ENCODE measurements at regions not wholly inside any gene's neighbourhood (a gene's known extent, or its start where the extent isn't known, plus 50 kb on each side); places are given as distances from the start of the nearest gene placed in this dataset.
"Not testable (repeated sequence)": the region's sequence is repeated elsewhere in the genome, so short reads cannot be mapped to it uniquely, and the experiment has no call there.

- DNase-seq: no peak
Measured at GRCh38 chr1:182192215-182192614, 130.7 kb upstream of the ZNF648 start.

- DNase-seq: no peak
Measured at GRCh38 chr1:182191381-182192115, 130.0 kb upstream of the ZNF648 start.

- no peak for DNase-seq
Measured at GRCh38 chr1:182189535-182190066, 128.1 kb upstream of the ZNF648 start.

GRCh38 chr1:182186757-182187146 lies 125.2 kb upstream of the ZNF648 start:
- no peak for DNase-seq

- no peak for DNase-seq
Measured at GRCh38 chr1:182185842-182186756, 124.6 kb upstream of the ZNF648 start.

- no peak for DNase-seq
Measured at GRCh38 chr1:182185136-182185535, 123.6 kb upstream of the ZNF648 start.

GRCh38 chr1:182183606-182184005 lies 122.1 kb upstream of the ZNF648 start:
- no peak for DNase-seq

- no peak for DNase-seq
Measured at GRCh38 chr1:182182311-182182710, 120.8 kb upstream of the ZNF648 start.

- DNase-seq: no peak
Measured at GRCh38 chr1:182181167-182181572, 119.7 kb upstream of the ZNF648 start.

- DNase-seq: no peak
Measured at GRCh38 chr1:182175361-182175931, 113.9 kb upstream of the ZNF648 start.

GRCh38 chr1:182174513-182174855 lies 113.0 kb upstream of the ZNF648 start:
- DNase-seq: no peak

- no peak for DNase-seq
Measured at GRCh38 chr1:182173808-182174512, 112.4 kb upstream of the ZNF648 start.

- no peak for DNase-seq
Measured at GRCh38 chr1:182172699-182173098, 111.2 kb upstream of the ZNF648 start.

GRCh38 chr1:182170891-182171461 lies 109.5 kb upstream of the ZNF648 start:
- no peak for DNase-seq

- no peak for DNase-seq
Measured at GRCh38 chr1:182169203-182169602, 107.7 kb upstream of the ZNF648 start.

- DNase-seq: no peak
Measured at GRCh38 chr1:182166750-182167149, 105.2 kb upstream of the ZNF648 start.

- no peak for DNase-seq
Measured at GRCh38 chr1:182166321-182166720, 104.8 kb upstream of the ZNF648 start.

GRCh38 chr1:182164273-182164672 lies 102.8 kb upstream of the ZNF648 start:
- DNase-seq: no peak

GRCh38 chr1:182163821-182164223 lies 102.3 kb upstream of the ZNF648 start:
- no peak for DNase-seq

- DNase-seq: no peak
Measured at GRCh38 chr1:182159443-182159842, 97.9 kb upstream of the ZNF648 start.

GRCh38 chr1:182157187-182157586 lies 95.7 kb upstream of the ZNF648 start:
- DNase-seq: no peak

- DNase-seq: not testable (repeated sequence)
Measured at GRCh38 chr1:182154425-182154824, 92.9 kb upstream of the ZNF648 start.
